GM19043 (cell line): ENCODE measurements at regions not wholly inside any gene's neighbourhood (a gene's known extent, or its start where the extent isn't known, plus 50 kb on each side); places are given as distances from the start of the nearest gene placed in this dataset.

Experiments used
- ATAC-seq: cut with Tn5 transposase; IDR thresholded peaks from one replicate; pipeline ENCODE4 v1.9.1; 2021; ENCODE audit warnings: low read depth; ENCODE audit not compliant: unreplicated experiment

DNA sequence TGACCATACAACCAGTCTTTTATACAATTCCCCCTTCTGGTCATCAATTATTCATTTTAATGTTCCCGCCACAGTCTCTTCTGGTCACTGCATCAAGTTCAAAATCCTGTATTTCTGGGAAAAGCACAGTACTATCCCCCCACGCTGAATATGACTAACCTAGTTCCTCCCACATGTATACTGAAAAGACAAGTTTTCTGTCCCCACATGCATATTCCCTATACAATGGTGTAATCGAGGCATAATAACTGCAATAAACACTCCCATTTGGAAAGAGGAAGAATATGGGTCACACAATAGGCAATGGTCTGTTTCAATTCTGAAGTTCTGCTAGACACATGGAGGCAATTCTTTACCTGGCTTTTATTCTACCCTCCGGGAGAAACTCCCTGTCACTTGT lies 344.9 kb downstream of the EFNA5 start:
- no peak for ATAC-seq

DNA sequence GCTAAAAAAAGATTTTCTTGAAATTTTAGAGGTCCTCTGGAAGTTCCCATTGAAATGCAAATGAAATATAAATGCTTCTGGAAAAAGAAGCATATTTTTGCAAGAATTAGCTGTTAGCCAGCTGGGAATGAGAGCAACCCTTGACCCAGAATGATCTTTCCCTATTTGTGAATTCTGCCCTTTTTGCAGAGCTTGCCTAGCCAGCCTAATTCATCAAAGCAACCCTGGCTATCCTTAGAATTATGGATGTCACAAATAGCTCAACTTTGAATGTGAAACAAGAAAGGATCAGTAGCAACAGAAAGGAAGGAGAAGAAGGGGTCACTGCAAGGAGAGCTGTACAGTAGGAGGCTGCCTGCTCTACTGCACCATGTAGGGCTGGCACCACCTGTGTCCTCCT lies 345.9 kb downstream of the EFNA5 start:
- ATAC-seq = no peak

- ATAC-seq = no peak
Observed at GRCh38 chr5:107324071-107324470, 346.7 kb downstream of the EFNA5 start.

- no peak for ATAC-seq
Observed at GRCh38 chr5:107323536-107323935, 347.2 kb downstream of the EFNA5 start.

GRCh38 chr5:107322936-107323335 lies 347.8 kb downstream of the EFNA5 start:
- no peak for ATAC-seq

DNA sequence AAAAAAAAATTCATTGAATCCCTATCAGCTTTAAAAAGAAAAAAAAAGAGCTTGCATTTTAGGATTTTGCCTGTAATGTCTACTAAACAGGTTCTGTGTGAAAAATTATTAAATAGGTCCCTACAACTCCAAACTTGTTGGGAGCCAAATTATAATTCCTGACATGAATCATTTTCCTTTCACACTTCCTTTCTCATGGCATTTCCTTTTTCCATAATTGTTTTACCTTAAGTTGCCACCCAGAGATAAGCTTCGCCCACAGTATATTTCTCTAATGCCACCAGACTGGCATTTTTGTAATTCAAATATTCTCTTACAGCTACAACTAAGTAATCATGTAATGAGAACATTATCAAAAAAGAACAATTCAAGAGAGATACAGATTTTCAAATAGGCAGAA lies 348.8 kb downstream of the EFNA5 start:
- no peak for ATAC-seq

- ATAC-seq = no peak
Observed at GRCh38 chr5:107320846-107321245, 349.9 kb downstream of the EFNA5 start.

DNA sequence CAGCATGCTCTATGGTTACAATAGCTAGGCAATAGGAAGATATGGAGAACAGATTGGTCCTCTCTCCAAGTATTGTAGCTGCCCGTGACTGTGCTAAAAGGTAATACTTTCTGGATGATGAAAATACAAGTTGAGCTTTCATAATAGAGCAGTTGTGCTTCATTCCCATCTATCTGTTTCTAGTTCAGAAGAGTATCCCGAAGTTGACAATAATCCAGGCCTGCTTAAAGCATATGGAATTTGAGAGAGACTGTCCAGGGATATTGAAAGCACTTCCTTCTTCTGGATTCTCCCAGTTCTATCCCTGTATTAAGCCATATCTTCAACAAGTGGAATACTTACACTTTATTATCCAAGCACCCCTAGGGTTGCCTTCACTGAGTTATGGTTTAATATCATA lies 350.4 kb downstream of the EFNA5 start:
- ATAC-seq = no peak

DNA sequence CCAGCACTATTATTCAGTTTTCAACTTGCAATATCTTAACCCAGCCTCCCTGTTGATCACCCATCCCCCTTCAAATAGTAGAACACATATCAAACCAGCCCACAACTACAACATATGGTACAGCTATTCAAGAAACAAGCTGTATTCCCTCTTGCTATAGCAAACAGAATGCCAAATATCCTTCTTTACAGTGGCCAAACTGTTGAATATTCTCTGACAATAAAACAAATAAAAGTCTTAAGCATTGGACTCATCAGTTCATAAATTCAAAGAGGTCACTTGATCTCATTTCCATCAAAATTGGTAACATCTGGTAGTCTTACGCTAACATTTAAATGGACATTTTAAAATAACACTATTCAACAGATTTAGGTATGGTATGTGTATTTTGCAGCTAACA lies 350.8 kb downstream of the EFNA5 start:
- no peak for ATAC-seq

GRCh38 chr5:107314330-107314729 lies 356.4 kb downstream of the EFNA5 start:
- no peak for ATAC-seq

DNA sequence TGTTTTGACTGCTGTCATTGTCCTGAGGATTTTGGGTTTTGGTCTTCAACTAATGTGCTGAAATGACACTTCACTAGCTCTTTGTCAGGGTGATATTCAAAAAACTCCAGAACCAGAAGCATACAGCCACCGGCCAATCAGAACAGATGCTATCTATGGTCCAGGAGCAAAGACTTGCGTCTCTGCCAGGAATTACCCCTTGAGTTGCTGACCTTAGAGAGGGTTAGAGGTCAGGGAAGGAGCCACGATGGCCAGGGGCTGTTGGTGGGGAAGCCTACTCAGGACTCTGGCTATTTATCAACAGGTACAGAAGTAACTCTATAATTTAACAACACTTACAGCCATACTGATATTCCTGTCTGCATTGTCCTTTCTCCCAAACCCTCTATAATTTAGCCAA lies 356.8 kb downstream of the EFNA5 start:
- ATAC-seq = no peak

DNA sequence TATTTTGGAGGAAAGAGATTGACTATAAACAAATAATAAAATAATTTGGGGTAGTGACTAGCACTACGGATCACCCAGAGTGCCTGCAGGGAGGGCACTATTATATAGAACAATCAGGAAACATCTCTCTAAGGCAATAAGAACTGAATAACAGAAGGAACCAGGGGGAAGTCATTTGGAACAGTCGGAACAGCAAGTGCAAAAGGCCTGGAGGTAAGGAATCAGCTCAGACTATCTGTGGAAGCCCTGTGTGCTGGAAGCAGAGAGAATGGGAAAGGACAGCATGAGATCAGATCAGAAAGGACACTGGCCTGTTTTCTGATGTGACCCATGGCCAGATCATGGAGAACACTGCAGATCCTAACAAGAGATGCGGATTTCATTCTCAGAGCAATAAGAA lies 357.6 kb downstream of the EFNA5 start:
- no peak for ATAC-seq

GRCh38 chr5:107310181-107310580 lies 360.6 kb downstream of the EFNA5 start:
- ATAC-seq = no peak

DNA sequence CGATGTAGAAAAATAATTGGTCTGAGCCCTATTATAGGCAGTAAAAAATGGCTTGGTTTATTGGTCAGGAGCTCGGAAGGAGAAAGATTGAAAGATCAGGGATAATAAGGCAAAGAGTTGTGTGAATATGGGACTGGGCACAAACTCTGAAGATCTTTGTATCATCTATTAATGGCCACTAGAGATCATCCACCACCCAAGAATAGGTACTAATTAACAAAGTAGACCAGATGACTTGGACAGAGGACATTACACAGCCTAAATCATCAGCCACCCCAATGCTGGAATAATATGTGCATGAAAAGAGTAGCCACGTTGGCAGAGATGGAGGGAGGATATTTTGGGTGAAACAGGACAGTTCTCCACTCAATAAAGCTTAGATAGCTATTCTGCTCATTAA lies 364.1 kb downstream of the EFNA5 start:
- no peak for ATAC-seq

DNA sequence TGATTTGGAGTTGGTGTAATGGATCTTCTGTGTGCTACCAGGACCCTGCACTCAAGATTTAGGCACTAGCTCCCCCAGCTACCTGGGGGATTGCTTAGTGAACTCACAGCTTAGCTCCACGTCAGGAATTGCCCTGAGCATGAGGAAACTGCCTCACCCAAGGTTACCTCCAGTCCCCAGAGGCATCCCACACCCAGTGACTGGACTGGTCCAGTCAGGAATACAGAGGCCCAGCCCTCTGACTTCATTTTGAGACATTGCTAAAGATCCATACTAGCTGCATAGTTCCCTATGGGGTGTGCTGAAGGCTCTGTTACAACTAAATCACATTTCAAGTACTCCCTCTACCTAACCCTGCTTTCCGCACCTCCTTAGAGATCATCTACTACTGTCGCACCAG lies 364.7 kb downstream of the EFNA5 start:
- ATAC-seq = no peak

DNA sequence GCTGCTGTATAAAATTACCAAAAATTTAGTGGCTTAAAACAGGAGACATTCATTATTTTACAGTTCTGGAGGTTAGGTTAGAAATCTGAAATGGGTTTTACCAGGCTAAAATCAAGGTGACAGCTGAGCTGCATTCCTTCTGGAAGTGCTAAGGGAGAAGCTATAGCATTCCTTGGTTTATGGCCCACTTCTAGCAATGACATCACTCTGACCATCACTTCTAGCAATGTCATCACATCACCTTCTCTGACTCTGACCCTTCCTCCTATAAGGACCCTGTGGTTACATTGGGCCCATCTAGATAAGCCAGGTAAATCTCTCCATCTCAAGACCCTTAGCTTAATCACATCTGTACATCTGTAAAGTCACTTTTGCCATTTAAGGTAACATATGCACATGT lies 366.1 kb downstream of the EFNA5 start:
- no peak for ATAC-seq

DNA sequence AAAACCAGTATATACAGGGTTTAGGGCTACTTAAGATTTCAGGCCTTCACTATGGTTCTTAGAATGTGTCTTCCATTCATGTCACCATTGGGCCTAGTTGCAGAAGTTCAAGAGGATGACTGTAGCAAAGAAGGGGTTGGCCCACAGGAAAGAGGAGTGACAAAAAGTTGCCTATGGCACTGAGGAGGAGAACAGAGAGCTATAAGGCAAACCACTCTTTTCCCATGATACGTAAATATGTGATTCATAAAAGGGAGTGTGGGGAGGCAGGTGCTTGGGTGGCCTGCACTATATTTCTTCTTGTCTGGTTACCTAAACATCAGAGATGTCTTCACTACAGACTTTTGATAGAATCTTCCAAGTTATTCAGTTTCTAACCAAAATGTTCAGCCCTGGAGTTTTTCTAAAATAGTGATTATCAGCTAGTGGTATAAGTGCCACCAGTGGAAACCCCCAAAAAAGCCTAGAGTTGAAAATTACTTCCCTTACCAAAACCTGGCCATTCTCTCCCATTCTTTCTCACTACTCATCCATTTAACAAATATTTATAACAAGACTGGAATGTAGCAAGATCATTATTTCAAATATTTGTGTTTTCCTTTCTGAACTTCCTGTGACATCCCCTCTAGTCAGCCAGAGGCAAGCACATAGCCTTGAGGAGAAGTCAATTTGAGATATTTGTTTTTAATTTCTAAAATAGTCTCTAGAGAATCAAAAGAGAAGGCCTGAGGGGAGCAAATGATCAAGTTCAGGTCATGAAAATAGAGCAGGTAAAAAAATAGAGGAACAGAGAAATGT lies 367.4 kb downstream of the EFNA5 start:
- no peak for ATAC-seq

GRCh38 chr5:107302441-107302840 lies 368.3 kb downstream of the EFNA5 start:
- ATAC-seq = no peak

- ATAC-seq = no peak
Observed at GRCh38 chr5:107301999-107302398, 368.7 kb downstream of the EFNA5 start.

DNA sequence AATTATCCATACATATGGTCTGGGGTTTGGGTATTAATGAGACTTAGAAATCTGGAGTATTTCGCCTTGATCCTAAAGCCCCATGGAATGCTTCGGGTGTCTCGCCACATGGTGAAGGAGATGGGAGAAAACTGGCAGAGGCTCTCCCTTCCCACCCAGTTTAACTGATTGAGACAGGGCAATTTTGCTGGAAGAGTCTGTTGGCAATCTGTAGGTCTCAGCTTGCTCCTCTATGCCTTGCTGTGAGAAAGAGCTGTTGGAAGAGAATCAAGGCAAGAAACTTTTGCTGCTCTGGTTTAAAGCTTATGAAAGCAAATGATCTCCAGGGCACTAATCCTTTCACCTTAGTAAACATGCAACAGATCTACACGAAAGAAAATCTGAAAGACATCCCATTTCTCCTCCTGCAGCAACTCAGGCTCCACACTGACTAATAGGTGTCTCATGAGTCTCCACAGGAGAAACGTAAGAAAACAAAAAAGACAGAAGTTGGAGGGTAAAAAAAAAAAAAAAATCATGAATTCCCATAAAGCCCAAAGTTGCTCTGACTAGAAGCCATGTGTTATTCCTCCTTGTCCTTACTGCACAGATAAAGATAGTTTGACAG lies 369.9 kb downstream of the EFNA5 start:
- ATAC-seq = no peak

DNA sequence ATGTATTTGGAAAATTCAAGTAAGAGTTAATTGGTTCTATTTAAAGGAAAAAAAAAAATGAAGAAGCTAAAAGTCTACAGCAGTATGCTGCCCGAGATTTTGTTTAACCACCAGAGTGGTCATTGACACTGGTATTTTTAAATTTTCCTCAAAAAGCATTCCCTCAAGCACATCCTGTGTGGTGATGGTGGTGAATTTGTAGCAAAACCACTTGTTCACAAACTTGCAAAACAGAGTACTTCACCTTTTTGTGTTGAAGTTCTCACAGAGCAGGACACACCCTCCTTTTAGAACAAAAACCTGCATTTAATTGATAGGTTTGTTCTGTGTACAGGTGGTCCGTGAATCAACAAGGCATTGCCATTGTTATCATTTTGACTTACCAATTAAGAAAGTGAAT lies 374.2 kb downstream of the EFNA5 start:
- ATAC-seq = peak; percentile 30

DNA sequence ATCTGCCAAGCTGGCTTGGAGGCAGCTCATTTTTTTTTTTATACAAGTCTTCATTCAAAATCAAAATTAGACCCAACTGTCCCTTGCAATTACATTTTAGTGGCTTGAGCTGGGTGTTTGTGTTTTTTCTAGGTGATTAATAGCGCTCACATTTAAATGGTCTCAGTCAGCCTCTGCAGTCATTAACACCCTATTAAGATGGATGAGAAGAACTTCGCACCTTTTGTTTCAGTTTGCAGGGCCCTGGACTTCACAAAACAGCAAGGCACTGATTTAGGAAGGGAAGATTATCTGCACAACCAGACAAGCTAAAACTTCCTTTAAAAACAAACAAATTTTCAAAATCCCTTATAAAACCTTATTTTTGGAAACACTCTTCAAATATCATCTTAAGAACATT lies 374.8 kb downstream of the EFNA5 start:
- ATAC-seq = no peak
